Common myeloid progenitor, CD34-positive (primary cell): ENCODE measurements at regions not wholly inside any gene's neighbourhood (a gene's known extent, or its start where the extent isn't known, plus 50 kb on each side); places are given as distances from the start of the nearest gene placed in this dataset.

Experiments
- CTCF ChIA-PET: fragments of 350-600 bp; sonication (Branson Sonifier 250); formaldehyde crosslinking; loops from one replicate; lab custom pipeline; 2021; ENCODE audit warnings: antibody characterized with exemption; lab: Charles Lee
- POLR2A ChIA-PET: fragments of 350-600 bp; sonication (Branson Sonifier 250); formaldehyde crosslinking; loops from one replicate; lab custom pipeline; 2021; ENCODE audit warnings: antibody characterized with exemption; lab: Charles Lee
- DNase-seq, 3 donors: peaks; one replicate each; pipeline versions ENCODE4 v3.0.0 to v3.0.0-alpha.2; 2013
- H3K27ac ChIP-seq, 2 experiments: 1 replicate in 1 of 2; 2 replicates in 1 of 2; pipeline ENCODE4 v1.7.0; 2013; ENCODE audit warnings: inconsistent platforms in 2 of 2, low read length in 2 of 2, mild to moderate bottlenecking in 2 of 2, low read depth in 1 of 2, moderate library complexity in 1 of 2; ENCODE audit not compliant: severe bottlenecking in 2 of 2, insufficient read depth in 1 of 2, poor library complexity in 1 of 2
- H3K27me3 ChIP-seq, 5 experiments: replicated peaks in 2 of 5; 1 replicate in 3 of 5; 2 replicates in 2 of 5; pipeline versions ENCODE4 v1.6.1 to v1.7.0; 2013; ENCODE audit warnings: low read length in 4 of 5, mild to moderate bottlenecking in 2 of 5, moderate library complexity in 2 of 5, inconsistent platforms in 1 of 5; ENCODE audit not compliant: insufficient read depth in 5 of 5, control insufficient read depth in 4 of 5
- H3K36me3 ChIP-seq, 4 experiments: 1 replicate in 2 of 4; 2 replicates in 2 of 4; pipeline versions ENCODE4 v1.6.1 to v1.7.0; 2013; ENCODE audit warnings: low read length in 3 of 4, control low read depth in 1 of 4, mild to moderate bottlenecking in 1 of 4; ENCODE audit not compliant: control insufficient read depth in 4 of 4, insufficient read depth in 4 of 4
- H3K4me1 ChIP-seq, 4 experiments: 1 replicate in 3 of 4; 2 replicates in 1 of 4; pipeline versions ENCODE4 v1.6.1 to v1.7.1; 2013; ENCODE audit warnings: low read length in 3 of 4, mild to moderate bottlenecking in 3 of 4, control low read depth in 1 of 4, inconsistent platforms in 1 of 4, moderate library complexity in 1 of 4; ENCODE audit not compliant: control insufficient read depth in 4 of 4, insufficient read depth in 4 of 4; ENCODE audit errors: control extremely low read depth in 1 of 4
- H3K4me3 ChIP-seq, 7 experiments: 1 replicate in 4 of 7; 2 replicates in 3 of 7; pipeline versions ENCODE4 v1.5.1 to v1.7.0; 2013; ENCODE audit warnings: mild to moderate bottlenecking in 7 of 7, low read length in 6 of 7, moderate library complexity in 6 of 7, inconsistent platforms in 2 of 7, low read depth in 2 of 7, control low read depth in 1 of 7; ENCODE audit not compliant: insufficient read depth in 4 of 7, control insufficient read depth in 1 of 7; ENCODE audit errors: extremely low read depth in 1 of 7
- H3K9me3 ChIP-seq, 5 experiments: 1 replicate in 4 of 5; 2 replicates in 1 of 5; pipeline versions ENCODE4 v1.6.1 to v1.7.1; 2013; ENCODE audit warnings: low read length in 4 of 5, mild to moderate bottlenecking in 2 of 5, inconsistent platforms in 1 of 5, low read depth in 1 of 5, moderate library complexity in 1 of 5; ENCODE audit not compliant: control insufficient read depth in 4 of 5, insufficient read depth in 2 of 5; ENCODE audit errors: control extremely low read depth in 1 of 5
- WGBS: methylation state at CpG from one replicate; pipeline ENCODE4 v1.1.5; 2013; ENCODE audit not compliant: insufficient coverage; 5-methylcytosine and 5-hydroxymethylcytosine counted together

GRCh38 chr9:105861972-105862371, 167.6 kb downstream of the TMEM38B start:
- ChIA-PET POLR2A (no interaction called here), CTCF (interaction anchor here (1.5 kb wide), 1 partner anchor 20 kb away, joined by 5 read pairs; no protein-coding TSS in a partner anchor)
- no peak overlapping the region for H3K4me3 ChIP-seq
- H3K9me3 ChIP-seq, result no peaks in the 10 kb centered on the region
- WGBS, result no CpG with 5 or more reads among the region's 2 CpGs
- no peaks in the 10 kb centered on the region for H3K36me3 ChIP-seq
- no peak overlapping the region for H3K27ac ChIP-seq
- peaks cover 6 to 43% (median 21%) of the 10 kb centered on the region in 4 experiments for H3K4me1 ChIP-seq
- no peaks in the 10 kb centered on the region for H3K27me3 ChIP-seq
- DNase-seq, result peak in 1 of 3 donors; percentile 49

DNA sequence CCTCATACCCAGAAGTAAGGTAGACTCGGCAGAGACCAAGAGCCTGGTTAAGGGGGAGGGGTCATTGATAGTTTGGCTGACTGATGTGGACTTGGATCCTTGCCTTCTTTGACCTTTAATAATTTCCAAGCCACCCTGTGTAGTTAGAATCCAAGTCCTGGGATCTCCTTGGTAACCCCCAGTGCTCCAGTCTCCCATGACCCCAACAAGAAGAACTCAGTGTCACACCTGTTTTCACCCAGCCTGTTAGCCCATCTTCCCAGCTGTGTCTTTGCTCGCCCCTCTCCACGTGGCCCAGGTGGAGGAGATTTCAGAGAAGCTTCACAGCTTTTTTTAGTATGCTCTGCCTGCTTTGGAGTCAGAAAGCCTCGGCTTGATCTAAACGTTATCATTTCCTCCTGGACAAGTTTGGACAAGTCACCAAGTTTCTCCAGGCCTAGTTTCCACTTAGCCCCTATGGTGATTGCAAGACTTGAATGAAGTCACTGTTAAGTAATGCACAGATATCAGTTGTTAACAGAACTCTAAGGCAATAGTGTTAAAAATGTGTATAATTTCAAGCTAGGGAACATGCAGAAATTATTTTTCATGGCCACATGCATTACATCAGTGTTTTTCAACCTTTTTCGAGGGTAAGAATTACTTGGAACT, 170.0 kb downstream of the TMEM38B start:
- Histone ChIP-seq H3K27me3 (no peaks in the 10 kb centered on the region), H3K4me3 (no peak overlapping the region), H3K9me3 (no peaks in the 10 kb centered on the region), H3K27ac (no peak overlapping the region), H3K4me1 (peaks cover 0 to 22% (median 6%) of the 10 kb centered on the region in 4 experiments), H3K36me3 (no peaks in the 10 kb centered on the region)
- ChIA-PET POLR2A (no interaction called here), CTCF (interaction anchor here (0.5 to 4.2 kb wide), 2 partner anchors 22 to 995 kb away, joined by 3 to 11 read pairs; no protein-coding TSS in a partner anchor)
- 100% methylated on average over 6 of the region's 6 CpGs for WGBS
- DNase-seq, result no peak

DNA sequence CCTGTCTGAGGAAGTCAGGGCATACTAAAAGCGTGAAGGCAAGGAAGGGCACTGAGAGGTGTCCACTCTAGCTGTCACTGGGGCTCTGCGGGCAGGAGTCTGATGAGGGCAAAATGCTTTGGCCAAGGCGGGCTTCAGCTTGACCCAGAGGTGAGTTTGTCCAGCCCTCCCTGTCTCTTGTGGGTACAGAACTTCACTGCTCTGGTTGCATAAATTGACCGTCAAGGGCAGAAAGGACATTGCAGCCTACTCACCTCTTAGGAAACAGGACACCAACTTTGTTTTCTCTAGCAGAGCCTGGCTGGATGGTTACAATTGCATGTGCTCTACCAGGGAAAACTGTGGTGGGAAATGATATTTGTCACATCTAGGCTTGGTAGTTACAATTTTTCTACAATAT, 170.9 kb downstream of the TMEM38B start:
- Histone ChIP-seq H3K27ac (no peak overlapping the region), H3K9me3 (no peaks in the 10 kb centered on the region), H3K4me3 (no peak overlapping the region), H3K27me3 (no peaks in the 10 kb centered on the region), H3K36me3 (no peaks in the 10 kb centered on the region), H3K4me1 (peaks cover 0 to 16% (median 4%) of the 10 kb centered on the region in 4 experiments)
- DNase-seq, result no peak
- 91% methylated on average over 4 of the region's 4 CpGs for WGBS
- CTCF ChIA-PET, result interaction anchor here (4.2 to 6.6 kb wide), 2 partner anchors 15 to 23 kb away, joined by 11 to 30 read pairs; no protein-coding TSS in a partner anchor
- POLR2A ChIA-PET, result no interaction called here

DNA sequence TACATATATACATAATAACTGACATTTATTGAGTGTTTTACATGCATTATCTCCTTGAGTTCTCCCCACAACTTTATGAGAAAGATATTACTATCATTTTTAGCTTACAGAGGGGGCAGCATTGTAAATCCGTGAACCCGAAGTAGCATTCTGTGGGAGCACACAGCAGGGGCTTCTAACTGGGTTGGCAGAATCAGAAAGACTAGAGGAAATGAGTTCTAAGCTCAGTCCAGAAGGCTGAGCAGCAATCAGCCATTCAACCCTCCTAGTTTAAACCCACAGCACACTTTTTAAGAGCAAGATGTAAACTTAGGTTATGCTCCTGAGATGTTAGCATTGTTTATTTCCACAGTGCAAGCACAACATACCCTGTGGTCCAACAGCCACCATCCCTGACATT, 177.2 kb downstream of the TMEM38B start:
- no peaks in the 10 kb centered on the region for H3K9me3 ChIP-seq
- no peak overlapping the region for H3K27ac ChIP-seq
- ChIA-PET CTCF (interaction anchor here (6.6 kb wide), 1 partner anchor 9 kb away, joined by 30 read pairs; no protein-coding TSS in a partner anchor), POLR2A (no interaction called here)
- peaks cover 0 to 2% (median 0%) of the 10 kb centered on the region in 4 experiments for H3K4me1 ChIP-seq
- no peaks in the 10 kb centered on the region for H3K36me3 ChIP-seq
- no peaks in the 10 kb centered on the region for H3K27me3 ChIP-seq
- 100% methylated on average over 2 of the region's 2 CpGs for WGBS
- DNase-seq, result no peak
- H3K4me3 ChIP-seq, result no peak overlapping the region

GRCh38 chr9:105873801-105874200, 179.5 kb downstream of the TMEM38B start:
- POLR2A ChIA-PET, result no interaction called here
- no peak overlapping the region for H3K27ac ChIP-seq
- H3K9me3 ChIP-seq, result no peaks in the 10 kb centered on the region
- H3K4me1 ChIP-seq, result peaks cover 0 to 15% (median 2%) of the 10 kb centered on the region in 4 experiments
- H3K36me3 ChIP-seq, result no peaks in the 10 kb centered on the region
- 100% methylated on average over 2 of the region's 3 CpGs for WGBS
- no peak for DNase-seq
- no peaks in the 10 kb centered on the region for H3K27me3 ChIP-seq
- no peak overlapping the region for H3K4me3 ChIP-seq
- CTCF ChIA-PET, result interaction anchor here (1.5 kb wide), 1 partner anchor 31 kb away, joined by 6 read pairs; no protein-coding TSS in a partner anchor

DNA sequence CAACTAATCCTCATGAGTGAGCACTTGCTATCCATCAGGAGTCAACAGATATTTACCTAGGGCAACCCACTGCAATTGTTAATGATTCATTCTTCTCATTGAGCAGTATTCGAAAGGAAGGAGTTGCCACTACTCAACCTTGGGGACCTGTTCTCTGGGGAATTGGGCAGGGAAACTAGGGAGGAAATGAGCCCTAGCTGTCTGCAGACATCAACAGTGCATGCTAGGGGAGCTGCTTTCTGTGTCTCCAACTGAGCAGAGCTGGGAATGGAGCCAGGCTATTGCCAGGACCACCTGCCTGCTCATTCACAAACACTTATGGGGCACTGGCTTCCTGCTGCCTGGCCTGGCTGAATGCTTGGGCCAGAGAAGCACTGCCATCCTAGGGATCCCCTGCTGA, 183.4 kb downstream of the TMEM38B start:
- H3K4me3 ChIP-seq, result no peak overlapping the region
- H3K27me3 ChIP-seq, result no peaks in the 10 kb centered on the region
- H3K9me3 ChIP-seq, result no peaks in the 10 kb centered on the region
- H3K36me3 ChIP-seq, result no peaks in the 10 kb centered on the region
- ChIA-PET CTCF (interaction anchor here (1.8 to 6.0 kb wide), 2 partner anchors 9 to 35 kb away, joined by 5 to 117 read pairs; no protein-coding TSS in a partner anchor), POLR2A (no interaction called here)
- no peak for DNase-seq
- 88% methylated on average over 1 of the region's 1 CpG for WGBS
- H3K4me1 ChIP-seq, result peaks cover 0 to 23% (median 9%) of the 10 kb centered on the region in 4 experiments
- H3K27ac ChIP-seq, result no peak overlapping the region

GRCh38 chr9:105879181-105879580, 184.8 kb downstream of the TMEM38B start:
- H3K9me3 ChIP-seq, result no peaks in the 10 kb centered on the region
- H3K27me3 ChIP-seq, result no peaks in the 10 kb centered on the region
- no peak overlapping the region for H3K4me3 ChIP-seq
- H3K36me3 ChIP-seq, result no peaks in the 10 kb centered on the region
- no peak overlapping the region for H3K27ac ChIP-seq
- DNase-seq, result no peak
- H3K4me1 ChIP-seq, result peaks cover 3 to 35% (median 20%) of the 10 kb centered on the region in 4 experiments
- ChIA-PET POLR2A (no interaction called here), CTCF (interaction anchor here (0.9 to 6.0 kb wide), 5 partner anchors 10 to 43 kb away, joined by 3 to 117 read pairs (median 5); no protein-coding TSS in a partner anchor)
